Spleen (tissue), 7 donors: ENCODE measurements at regions not wholly inside any gene's neighbourhood (a gene's known extent, or its start where the extent isn't known, plus 50 kb on each side); places are given as distances from the start of the nearest gene placed in this dataset.

Source experiments
- POLR2A ChIP-seq, 3 donors: fragments of 450-650 bp; IDR thresholded peaks; one replicate each; pipeline ENCODE4 v1.5.1; 2017; ENCODE audit warnings: antibody characterized with exemption in 3 of 3, mild to moderate bottlenecking in 1 of 3
- POLR2AphosphoS5 ChIP-seq, 3 donors: sonication (generic); formaldehyde crosslinking; IDR thresholded peaks; one replicate each; pipeline ENCODE4 v1.5.1; 2017; ENCODE audit warnings: antibody characterized with exemption in 3 of 3
- TF ChIP-seq, protein P1 (sequence below), 11 experiments: fragments of 200-600 bp in 7 of 11; fragments of 450-650 bp in 4 of 11; sonication (generic) in 4 of 11; IDR thresholded peaks in 8 of 11; conservative IDR thresholded peaks in 3 of 11; 1 replicate in 7 of 11; 2 replicates in 4 of 11; pipeline versions ENCODE4 v1.4.0 to v1.8.0; 2016 to 2021; ENCODE audit warnings: antibody characterized with exemption in 11 of 11, inconsistent platforms in 4 of 11, mild to moderate bottlenecking in 1 of 11
- donor health status: DM: no; HTN: no; CAD: no; lungs with moderate emphysema.
- donor health status: DM: no; HTN: no; CAD: no.
- donor health status: DM: no; HTN: no; CAD: no.

DNA sequence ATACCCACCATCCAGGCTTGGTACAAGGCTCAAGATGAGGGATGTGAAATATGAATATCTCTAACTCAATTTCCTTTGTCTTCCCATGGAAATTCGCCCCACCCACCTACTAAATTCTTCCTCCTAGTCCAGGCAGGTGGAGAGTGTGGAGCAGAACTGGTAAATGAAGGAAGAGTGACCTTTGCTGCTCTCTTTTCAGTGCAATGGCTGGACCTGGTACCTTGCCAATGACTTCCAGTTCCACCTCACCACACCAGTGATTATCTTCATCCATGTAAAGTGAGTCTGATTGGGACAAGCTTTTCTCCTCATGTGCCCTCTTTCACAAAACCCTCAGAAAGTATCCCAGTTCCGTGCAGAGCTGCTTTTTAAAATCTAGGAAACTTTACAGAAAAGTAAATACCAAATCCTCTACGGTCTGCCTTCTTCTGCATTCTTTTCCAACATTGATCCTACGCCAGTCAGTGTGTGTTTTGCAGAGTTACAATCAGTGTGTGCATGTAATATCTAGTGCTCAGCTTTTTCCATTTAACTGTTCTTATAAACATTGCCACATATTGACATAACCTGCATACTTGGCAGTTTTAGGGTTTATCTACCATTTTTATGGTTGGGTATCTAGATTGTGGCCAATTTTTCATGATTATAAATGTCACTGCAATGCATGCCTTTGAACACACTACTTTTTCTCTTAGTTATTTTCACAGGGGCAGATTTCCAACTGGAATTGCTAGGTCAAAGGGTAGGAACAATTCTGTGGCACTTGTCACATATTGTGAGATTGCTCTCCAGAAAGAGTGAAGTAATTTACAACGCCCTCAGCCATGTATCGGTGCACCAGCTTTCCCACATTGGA, 86.5 kb upstream of the SEC11C start:
- TF ChIP-seq, protein P1, sequence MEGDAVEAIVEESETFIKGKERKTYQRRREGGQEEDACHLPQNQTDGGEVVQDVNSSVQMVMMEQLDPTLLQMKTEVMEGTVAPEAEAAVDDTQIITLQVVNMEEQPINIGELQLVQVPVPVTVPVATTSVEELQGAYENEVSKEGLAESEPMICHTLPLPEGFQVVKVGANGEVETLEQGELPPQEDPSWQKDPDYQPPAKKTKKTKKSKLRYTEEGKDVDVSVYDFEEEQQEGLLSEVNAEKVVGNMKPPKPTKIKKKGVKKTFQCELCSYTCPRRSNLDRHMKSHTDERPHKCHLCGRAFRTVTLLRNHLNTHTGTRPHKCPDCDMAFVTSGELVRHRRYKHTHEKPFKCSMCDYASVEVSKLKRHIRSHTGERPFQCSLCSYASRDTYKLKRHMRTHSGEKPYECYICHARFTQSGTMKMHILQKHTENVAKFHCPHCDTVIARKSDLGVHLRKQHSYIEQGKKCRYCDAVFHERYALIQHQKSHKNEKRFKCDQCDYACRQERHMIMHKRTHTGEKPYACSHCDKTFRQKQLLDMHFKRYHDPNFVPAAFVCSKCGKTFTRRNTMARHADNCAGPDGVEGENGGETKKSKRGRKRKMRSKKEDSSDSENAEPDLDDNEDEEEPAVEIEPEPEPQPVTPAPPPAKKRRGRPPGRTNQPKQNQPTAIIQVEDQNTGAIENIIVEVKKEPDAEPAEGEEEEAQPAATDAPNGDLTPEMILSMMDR (IDR thresholded peaks at IDR 0.05 in 8 of 11, conservative IDR thresholded peaks at IDR 0.05 in 3 of 11), result no peak
- TF ChIP-seq POLR2A (IDR thresholded peaks at IDR 0.05), result no peak
- no peak for TF ChIP-seq POLR2AphosphoS5 (IDR thresholded peaks at IDR 0.05)
